Muscle of leg (tissue), 3 donors: ENCODE measurements at regions not wholly inside any gene's neighbourhood (a gene's known extent, or its start where the extent isn't known, plus 50 kb on each side); places are given as distances from the start of the nearest gene placed in this dataset.
A peak's percentile ranks its signal among the peaks of the same experiment; 100 is the strongest.

ENCODE experiments used
- DNase-seq: peaks from one replicate; pipeline ENCODE4 v3.0.0; 2013
- H3K27ac ChIP-seq: one replicate; pipeline ENCODE4 v1.5.1; 2013; ENCODE audit warnings: mild to moderate bottlenecking, low read length, control low read depth
- H3K27me3 ChIP-seq: one replicate; pipeline ENCODE4 v1.6.1; 2013; ENCODE audit warnings: low read length; ENCODE audit not compliant: control insufficient read depth, insufficient read depth
- H3K36me3 ChIP-seq: one replicate; pipeline ENCODE4 v1.6.1; 2013; ENCODE audit warnings: low read length; ENCODE audit not compliant: control insufficient read depth, insufficient read depth
- H3K4me1 ChIP-seq: one replicate; pipeline ENCODE4 v1.6.1; 2013; ENCODE audit warnings: low read length; ENCODE audit not compliant: control insufficient read depth, insufficient read depth
- H3K4me3 ChIP-seq: one replicate; pipeline ENCODE4 v1.5.1; 2013; ENCODE audit warnings: low read length, control low read depth
- H3K9me3 ChIP-seq: replicated peaks from 2 replicates; pipeline ENCODE4 v1.6.1; 2013; ENCODE audit warnings: low read depth, low read length; ENCODE audit not compliant: control insufficient read depth
- WGBS: methylation state at CpG from one replicate; pipeline ENCODE4 v1.1.5; 2013; ENCODE audit warnings: missing lambda C conversion rate; ENCODE audit not compliant: insufficient coverage; 5-methylcytosine and 5-hydroxymethylcytosine counted together

DNA sequence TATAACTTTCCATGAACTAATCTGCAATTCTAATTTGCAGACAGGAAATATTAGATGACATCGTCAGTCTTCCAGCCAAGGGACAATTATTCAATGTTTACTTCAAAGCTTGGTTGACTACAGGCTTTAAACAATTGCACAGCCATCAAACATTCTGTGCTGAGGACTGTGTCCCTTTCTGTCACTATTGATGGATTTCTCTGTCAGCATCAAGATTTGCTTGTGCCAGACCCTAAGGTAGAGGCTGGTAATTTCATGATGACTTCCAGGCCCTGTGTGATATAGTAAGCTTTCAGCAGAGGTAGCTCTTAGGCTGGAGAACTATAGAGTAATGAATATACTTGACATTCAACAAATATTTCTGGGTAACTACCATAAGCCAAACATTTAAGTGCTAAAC, 229.3 kb upstream of the ACTBL2 start:
- H3K4me1 ChIP-seq, result no peaks in the 10 kb centered on the region
- H3K9me3 ChIP-seq, result no peaks in the 10 kb centered on the region
- WGBS, result no CpG with 5 or more reads among the region's 1 CpG
- no peaks in the 10 kb centered on the region for H3K27me3 ChIP-seq
- H3K4me3 ChIP-seq, result no peak overlapping the region
- DNase-seq, result no peak
- H3K27ac ChIP-seq, result no peak overlapping the region
- no peaks in the 10 kb centered on the region for H3K36me3 ChIP-seq

DNA sequence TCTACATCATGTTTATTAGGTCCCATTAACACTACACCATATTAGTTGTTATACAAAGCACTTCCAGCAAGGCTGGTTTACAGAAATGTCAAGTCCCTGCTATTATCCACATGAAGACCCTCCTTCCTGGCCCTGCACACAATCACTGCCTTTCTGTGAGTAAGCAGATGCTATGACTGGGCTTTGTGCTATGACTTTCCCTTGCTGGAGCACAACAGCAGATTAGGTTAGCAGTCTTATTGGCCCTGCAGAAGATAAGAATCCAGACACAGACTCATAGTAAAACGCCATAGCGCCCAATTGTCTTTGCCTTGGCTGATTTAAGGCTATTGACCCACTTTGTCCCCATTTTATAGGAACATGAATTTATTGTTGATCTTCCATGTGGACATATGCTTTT, 228.9 kb upstream of the ACTBL2 start:
- Histone ChIP-seq H3K36me3 (no peaks in the 10 kb centered on the region), H3K27ac (no peak overlapping the region), H3K4me3 (no peak overlapping the region), H3K9me3 (no peaks in the 10 kb centered on the region), H3K4me1 (no peaks in the 10 kb centered on the region), H3K27me3 (no peaks in the 10 kb centered on the region)
- WGBS, result no CpG with 5 or more reads among the region's 2 CpGs
- DNase-seq, result no peak

DNA sequence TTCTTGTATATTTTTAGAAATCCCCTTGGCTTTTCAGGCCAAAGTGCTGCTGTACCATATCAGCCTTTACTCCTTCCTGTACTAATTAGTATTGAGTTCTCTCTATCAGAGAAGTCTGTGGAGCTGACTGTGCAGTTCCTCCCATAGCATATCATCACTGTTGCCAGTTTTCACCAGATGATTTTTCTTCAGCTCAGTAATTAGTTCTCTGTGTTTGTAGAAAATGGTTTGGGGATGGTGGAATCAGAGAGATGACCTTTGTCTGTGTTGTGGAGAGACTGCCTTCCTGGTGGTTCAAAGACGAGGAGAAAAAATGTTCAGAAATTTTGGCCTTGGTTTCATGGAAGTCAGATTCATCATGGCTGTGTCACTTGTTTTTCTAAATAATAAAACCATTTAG, 227.5 kb upstream of the ACTBL2 start:
- Histone ChIP-seq H3K4me1 (no peaks in the 10 kb centered on the region), H3K27me3 (no peaks in the 10 kb centered on the region), H3K9me3 (no peaks in the 10 kb centered on the region), H3K27ac (no peak overlapping the region), H3K36me3 (no peaks in the 10 kb centered on the region), H3K4me3 (no peak overlapping the region)
- DNase-seq, result no peak
- no CpG with 5 or more reads among the region's 1 CpG for WGBS

DNA sequence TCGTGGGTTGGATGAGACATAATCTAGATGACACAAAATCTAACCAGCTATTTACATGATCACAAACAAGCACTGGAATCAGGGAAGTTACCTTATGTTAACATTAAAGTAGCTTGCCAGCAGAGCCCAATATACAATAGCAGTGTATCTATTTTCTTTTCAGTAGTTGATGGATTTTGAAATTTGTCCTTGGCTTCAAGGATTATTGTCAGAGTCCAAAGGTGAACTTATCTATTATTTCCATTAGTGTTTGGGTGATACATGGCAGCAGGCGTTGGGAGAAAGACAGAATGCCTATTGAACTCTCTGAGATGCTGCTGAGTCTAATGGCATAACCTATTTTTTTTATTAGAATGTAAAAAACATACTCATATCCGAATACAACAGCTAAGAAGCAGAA, 223.2 kb upstream of the ACTBL2 start:
- H3K9me3 ChIP-seq, result no peaks in the 10 kb centered on the region
- no peak for DNase-seq
- no CpG with 5 or more reads among the region's 3 CpGs for WGBS
- no peaks in the 10 kb centered on the region for H3K4me1 ChIP-seq
- H3K4me3 ChIP-seq, result no peak overlapping the region
- no peaks in the 10 kb centered on the region for H3K36me3 ChIP-seq
- no peaks in the 10 kb centered on the region for H3K27me3 ChIP-seq
- no peak overlapping the region for H3K27ac ChIP-seq

DNA sequence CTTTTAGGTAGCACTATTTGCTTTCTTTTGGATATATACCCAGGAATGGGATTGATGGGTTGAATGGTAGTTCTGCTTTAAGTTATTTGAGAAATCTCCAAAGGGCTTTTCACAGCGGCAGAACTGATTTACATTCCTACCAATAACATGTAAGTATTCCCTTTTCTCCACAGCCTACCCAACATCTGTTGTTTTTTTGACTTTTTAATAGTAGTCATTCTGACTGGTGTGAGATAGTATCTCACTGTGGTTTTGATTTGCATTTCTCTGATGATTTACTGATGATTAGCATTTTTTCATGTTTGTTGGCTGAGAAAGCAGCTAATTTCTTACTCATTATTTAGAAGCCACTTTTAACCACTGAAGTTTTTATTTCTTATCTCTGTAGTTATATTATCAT, 221.1 kb upstream of the ACTBL2 start:
- Histone ChIP-seq H3K27me3 (no peaks in the 10 kb centered on the region), H3K36me3 (no peaks in the 10 kb centered on the region)
- no CpG with 5 or more reads among the region's 1 CpG for WGBS

DNA sequence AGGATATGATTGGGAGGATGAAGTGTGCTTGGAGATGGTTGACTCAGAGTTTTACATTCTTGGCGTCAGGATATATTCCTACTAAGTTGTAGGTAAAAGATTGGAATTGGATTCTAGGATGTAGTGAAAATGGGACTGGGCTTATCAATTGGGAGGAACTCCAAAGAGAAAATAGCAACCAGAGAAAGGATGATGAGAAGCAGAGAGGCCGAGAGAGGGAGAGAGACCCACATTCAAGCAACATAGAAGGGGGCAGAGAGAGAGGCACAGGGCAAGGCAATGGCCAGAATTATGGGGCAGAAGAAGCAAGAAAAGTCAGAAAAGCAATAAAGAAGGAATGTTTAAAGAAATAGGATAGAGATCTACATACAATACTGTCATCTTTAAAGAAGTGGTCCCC, 217.9 kb upstream of the ACTBL2 start:
- H3K4me3 ChIP-seq, result no peak overlapping the region
- H3K9me3 ChIP-seq, result no peaks in the 10 kb centered on the region
- no peaks in the 10 kb centered on the region for H3K36me3 ChIP-seq
- WGBS, result 94% methylated on average over 2 of the region's 2 CpGs
- no peak overlapping the region for H3K27ac ChIP-seq
- H3K27me3 ChIP-seq, result no peaks in the 10 kb centered on the region
- DNase-seq, result no peak
- peaks cover 7% of the 10 kb centered on the region for H3K4me1 ChIP-seq

More for the DNA sequence above, 221.1 kb upstream of the ACTBL2 start:
- DNase-seq, result no peak
- no peak overlapping the region for H3K27ac ChIP-seq
- no peak overlapping the region for H3K4me3 ChIP-seq
- H3K4me1 ChIP-seq, result no peaks in the 10 kb centered on the region
- H3K9me3 ChIP-seq, result no peaks in the 10 kb centered on the region

DNA sequence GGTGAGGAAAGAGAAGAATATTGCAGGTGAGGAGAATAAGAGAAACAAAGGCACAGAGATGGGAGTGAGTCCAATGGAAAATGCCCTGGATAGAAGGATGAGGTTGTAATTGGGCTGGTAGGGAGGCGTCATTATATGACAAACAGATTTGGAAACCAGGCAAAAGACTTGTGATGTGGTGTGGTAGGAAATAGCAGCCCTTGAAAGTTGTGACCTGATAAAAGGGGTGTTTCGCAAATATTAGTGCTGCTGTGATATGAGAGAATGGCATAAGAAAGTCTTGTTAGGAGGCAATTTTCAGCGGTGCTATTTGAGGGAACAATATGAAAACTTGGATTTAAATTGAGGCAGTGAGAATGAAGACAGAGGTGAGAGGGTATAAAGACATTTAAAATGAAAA, 217.5 kb upstream of the ACTBL2 start:
- DNase-seq, result no peak
- Histone ChIP-seq H3K27ac (no peak overlapping the region), H3K36me3 (no peaks in the 10 kb centered on the region), H3K4me1 (peaks cover 9% of the 10 kb centered on the region), H3K27me3 (no peaks in the 10 kb centered on the region), H3K9me3 (no peaks in the 10 kb centered on the region), H3K4me3 (no peak overlapping the region)
- WGBS, result 96% methylated on average over 3 of the region's 3 CpGs

DNA sequence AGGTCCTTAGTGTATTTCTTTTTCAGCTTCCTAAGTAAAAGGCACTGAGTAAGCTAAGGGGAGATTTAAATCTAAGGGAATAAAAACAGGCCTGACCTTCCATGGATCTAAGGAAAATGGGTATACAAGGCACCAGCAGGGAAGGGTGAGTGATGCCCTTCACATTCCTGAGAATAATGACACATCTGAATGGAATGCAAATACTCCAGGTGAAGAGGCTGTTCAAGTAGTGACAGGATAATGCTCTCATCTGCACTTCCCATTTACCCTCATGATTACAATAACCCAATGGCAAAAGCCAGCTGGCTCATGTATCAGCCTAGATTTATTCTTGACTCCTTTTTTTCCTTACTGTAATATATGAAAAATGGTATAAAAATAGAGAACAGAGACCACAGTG, 216.2 kb upstream of the ACTBL2 start:
- H3K9me3 ChIP-seq, result no peaks in the 10 kb centered on the region
- no peak overlapping the region for H3K4me3 ChIP-seq
- H3K36me3 ChIP-seq, result no peaks in the 10 kb centered on the region
- DNase-seq, result peak; percentile 65
- peaks cover 9% of the 10 kb centered on the region for H3K4me1 ChIP-seq
- H3K27ac ChIP-seq, result no peak overlapping the region
- no peaks in the 10 kb centered on the region for H3K27me3 ChIP-seq

DNA sequence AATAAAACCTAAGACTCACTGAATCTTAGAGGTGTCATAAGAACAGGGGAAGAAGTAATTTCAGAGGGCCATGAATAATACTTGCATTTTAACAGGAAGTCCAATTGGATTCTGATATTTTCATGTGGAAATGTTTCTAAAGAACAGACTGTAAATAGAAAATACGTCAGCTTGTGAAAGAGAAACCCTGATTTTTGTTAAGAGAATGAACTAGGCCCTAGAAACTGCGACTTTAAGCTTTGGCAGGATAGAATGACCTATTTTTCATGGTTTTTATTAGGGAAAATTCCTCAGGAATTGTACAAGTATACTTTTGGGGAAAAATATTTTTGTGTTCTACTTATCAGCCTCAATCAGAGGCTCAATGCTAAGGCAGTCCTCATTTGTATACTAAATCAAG, 215.5 kb upstream of the ACTBL2 start:
- Histone ChIP-seq H3K9me3 (no peaks in the 10 kb centered on the region), H3K4me1 (peaks cover 11% of the 10 kb centered on the region), H3K27ac (peak overlapping the region; percentile 76), H3K27me3 (no peaks in the 10 kb centered on the region), H3K36me3 (no peaks in the 10 kb centered on the region), H3K4me3 (no peak overlapping the region)
- DNase-seq, result peak; percentile 84
- WGBS, result 56% methylated on average over 2 of the region's 2 CpGs

DNA sequence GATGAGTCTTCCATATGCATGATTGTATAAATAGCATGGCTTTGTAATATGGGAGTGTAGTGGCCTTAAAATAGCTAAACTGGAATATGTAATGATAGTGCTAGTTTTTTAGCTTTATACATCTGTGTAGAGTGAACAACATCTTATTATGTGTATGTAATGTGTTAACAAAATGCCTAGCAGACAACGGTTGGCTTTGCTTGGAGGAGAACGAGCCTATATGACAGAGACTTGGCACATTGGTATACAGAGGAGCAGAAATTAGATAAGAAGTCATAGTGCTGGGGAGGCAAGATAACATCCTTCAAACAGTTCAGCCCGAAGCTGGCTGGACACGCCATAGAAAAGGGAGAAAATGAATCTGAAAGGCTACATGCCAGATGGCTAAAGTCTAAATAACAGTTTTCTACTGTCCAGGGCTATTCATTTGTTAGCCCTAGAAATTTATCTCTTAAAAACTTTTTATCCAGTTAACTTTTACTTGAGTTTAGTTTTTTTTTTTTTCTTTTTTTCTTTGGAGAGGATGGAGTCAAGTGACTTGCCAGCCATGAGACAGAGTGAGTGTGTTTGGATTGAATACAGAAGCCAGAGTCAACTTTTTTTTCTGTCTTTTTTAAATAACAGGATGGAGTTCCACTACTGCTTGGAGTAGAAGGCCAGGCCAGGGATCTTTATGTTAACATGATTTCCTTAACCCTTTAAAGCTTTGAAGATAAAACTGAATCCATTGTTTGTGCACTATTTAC, 214.4 kb upstream of the ACTBL2 start:
- no peaks in the 10 kb centered on the region for H3K9me3 ChIP-seq
- peaks cover 14% of the 10 kb centered on the region for H3K4me1 ChIP-seq
- peak overlapping the region; percentile 60 for H3K27ac ChIP-seq
- peak; percentile 83 for DNase-seq
- H3K27me3 ChIP-seq, result no peaks in the 10 kb centered on the region
- WGBS, result 27% methylated on average over 2 of the region's 4 CpGs
- no peak overlapping the region for H3K4me3 ChIP-seq
- no peaks in the 10 kb centered on the region for H3K36me3 ChIP-seq

DNA sequence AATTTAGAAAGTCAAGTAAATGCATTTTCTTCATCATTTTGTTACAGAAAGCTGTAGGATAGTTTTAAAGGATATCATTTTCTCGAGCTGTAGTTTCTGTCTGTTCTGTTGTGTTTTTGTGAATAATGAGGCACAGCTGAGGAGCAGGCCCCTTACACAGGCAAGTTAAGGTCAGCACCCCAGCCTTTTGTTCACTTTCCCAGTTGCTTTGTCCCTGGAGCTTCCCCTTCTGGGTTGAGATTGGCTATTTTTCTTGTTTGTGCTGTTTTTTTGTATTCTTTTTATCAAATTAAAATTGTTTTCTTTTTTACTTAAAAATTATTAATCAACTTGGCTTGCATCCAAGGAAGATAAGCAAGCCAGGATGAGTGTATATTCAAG, 213.8 kb upstream of the ACTBL2 start:
- WGBS, result 20% methylated on average over 1 of the region's 1 CpG
- peaks cover 14% of the 10 kb centered on the region for H3K4me1 ChIP-seq
- H3K4me3 ChIP-seq, result no peak overlapping the region
- no peaks in the 10 kb centered on the region for H3K27me3 ChIP-seq
- H3K9me3 ChIP-seq, result no peaks in the 10 kb centered on the region
- peak; percentile 77 for DNase-seq
- peak overlapping the region; percentile 51 for H3K27ac ChIP-seq
- H3K36me3 ChIP-seq, result no peaks in the 10 kb centered on the region
